ENCODE measurements at regions not wholly inside any gene's neighbourhood (a gene's known extent, or its start where the extent isn't known, plus 50 kb on each side); places are given as distances from the start of the nearest gene placed in this dataset.

- DNase-seq: no peak
These were observed 721.9 kb upstream of the SLC10A2 start for GRCh38 chr13:103788061-103788652.

- no peak for DNase-seq
These were observed 706.4 kb upstream of the SLC10A2 start for GRCh38 chr13:103772576-103772975.

GRCh38 chr13:103762523-103762922 is 696.3 kb upstream of the SLC10A2 start:
- no peak for DNase-seq

- DNase-seq: no peak
These were observed 693.1 kb upstream of the SLC10A2 start for GRCh38 chr13:103759361-103759760.

- no peak for DNase-seq
These were observed 692.0 kb upstream of the SLC10A2 start for GRCh38 chr13:103758222-103758621.

GRCh38 chr13:103757361-103757760 is 691.1 kb upstream of the SLC10A2 start:
- no peak for DNase-seq

- no peak for DNase-seq
These were observed 688.6 kb upstream of the SLC10A2 start for GRCh38 chr13:103754783-103755182.

GRCh38 chr13:103734837-103735236 is 668.6 kb upstream of the SLC10A2 start:
- no peak for DNase-seq

- no peak for DNase-seq
These were observed 665.7 kb upstream of the SLC10A2 start for GRCh38 chr13:103731959-103732358.

- DNase-seq: no peak
These were observed 664.2 kb upstream of the SLC10A2 start for GRCh38 chr13:103730407-103730806.

- no peak for DNase-seq
These were observed 660.6 kb upstream of the SLC10A2 start for GRCh38 chr13:103726808-103727207.

- no peak for DNase-seq
These were observed 650.5 kb upstream of the SLC10A2 start for GRCh38 chr13:103716718-103717117.

GRCh38 chr13:103715335-103715734 is 649.1 kb upstream of the SLC10A2 start:
- no peak for DNase-seq

- no peak for DNase-seq
These were observed 637.0 kb upstream of the SLC10A2 start for GRCh38 chr13:103703246-103703645.

- no peak for DNase-seq
These were observed 631.8 kb upstream of the SLC10A2 start for GRCh38 chr13:103698000-103698399.

GRCh38 chr13:103695320-103695719 is 629.1 kb upstream of the SLC10A2 start:
- no peak for DNase-seq

- no peak for DNase-seq
These were observed 628.3 kb upstream of the SLC10A2 start for GRCh38 chr13:103694471-103694870.

- DNase-seq: no peak
These were observed 627.8 kb upstream of the SLC10A2 start for GRCh38 chr13:103694033-103694432.

GRCh38 chr13:103692442-103692841 is 626.2 kb upstream of the SLC10A2 start:
- no peak for DNase-seq

GRCh38 chr13:103676329-103676728 is 610.1 kb upstream of the SLC10A2 start:
- no peak for DNase-seq

- no peak for DNase-seq
These were observed 605.3 kb upstream of the SLC10A2 start for GRCh38 chr13:103671547-103671946.

GRCh38 chr13:103663996-103664395 is 597.8 kb upstream of the SLC10A2 start:
- DNase-seq: no peak

GRCh38 chr13:103656311-103656710 is 590.1 kb upstream of the SLC10A2 start:
- DNase-seq: no peak

- peak; percentile 5 for DNase-seq
These were observed 574.4 kb upstream of the SLC10A2 start for GRCh38 chr13:103640606-103641005.

GRCh38 chr13:103639326-103639725 is 573.1 kb upstream of the SLC10A2 start:
- no peak for DNase-seq

- no peak for DNase-seq
These were observed 572.5 kb upstream of the SLC10A2 start for GRCh38 chr13:103638706-103639105.

All from fibroblast of skin of right biceps (primary cell).